Neural cell (in vitro differentiated cells): ENCODE measurements at regions not wholly inside any gene's neighbourhood (a gene's known extent, or its start where the extent isn't known, plus 50 kb on each side); places are given as distances from the start of the nearest gene placed in this dataset.

Experiments
- H2AFZ ChIP-seq: fragments of 200-600, 300-800 bp; sonication (generic), shearing (Covaris generic); 2 replicates; pipeline ENCODE4 v1.6.0; 2014; ENCODE audit warnings: low read depth, mild to moderate bottlenecking, antibody characterized with exemption, low read length, moderate library complexity
- H3F3A ChIP-seq: fragments of 200-600 bp; shearing (Covaris generic); 2 replicates; pipeline ENCODE4 v1.6.1; 2016; ENCODE audit warnings: mild to moderate bottlenecking, moderate library complexity, mixed read lengths, antibody characterized with exemption, low read length; ENCODE audit not compliant: insufficient read depth, poor library complexity, severe bottlenecking
- H3K27ac ChIP-seq: fragments of 200-600, 300-800 bp; sonication (generic), shearing (Covaris generic); 2 replicates; pipeline ENCODE4 v1.5.1; 2014; ENCODE audit warnings: mild to moderate bottlenecking, low read length, moderate library complexity
- H3K27me3 ChIP-seq: fragments of 300-800, 200-600 bp; sonication (generic), shearing (Covaris generic); 2 replicates; pipeline ENCODE4 v1.6.0; 2014; ENCODE audit warnings: mild to moderate bottlenecking, low read depth, low read length, moderate library complexity; ENCODE audit not compliant: insufficient read depth
- H3K36me3 ChIP-seq: fragments of 300-800, 200-600 bp; sonication (generic), shearing (Covaris generic); 2 replicates; pipeline ENCODE4 v1.5.1; 2014; ENCODE audit warnings: mild to moderate bottlenecking, antibody characterized with exemption, low read length, moderate library complexity; ENCODE audit not compliant: insufficient read depth
- H3K4me2 ChIP-seq: fragments of 300-800, 200-600 bp; sonication (generic), shearing (Covaris generic); 2 replicates; pipeline ENCODE4 v1.6.0; 2014; ENCODE audit warnings: mild to moderate bottlenecking, low read length
- H3K4me3 ChIP-seq: fragments of 300-800, 200-600 bp; sonication (generic), shearing (Covaris generic); 2 replicates; pipeline ENCODE4 v1.5.1; 2014; ENCODE audit warnings: mild to moderate bottlenecking, low read length, moderate library complexity
- H3K79me2 ChIP-seq: fragments of 200-600 bp; shearing (Covaris generic); replicated peaks from 2 replicates; pipeline ENCODE4 v1.6.0; 2014; ENCODE audit warnings: mild to moderate bottlenecking, low read length, moderate library complexity; ENCODE audit not compliant: insufficient read depth
- H3K9ac ChIP-seq: fragments of 300-800, 200-600 bp; sonication (generic), shearing (Covaris generic); 2 replicates; pipeline ENCODE4 v1.6.1; 2016; ENCODE audit warnings: mild to moderate bottlenecking, low read length, mixed read lengths
- H3K9me2 ChIP-seq: fragments of 200-600 bp; shearing (Covaris generic); 2 replicates; pipeline ENCODE4 v1.6.1; 2016; ENCODE audit warnings: mild to moderate bottlenecking, low read length, mixed read lengths; ENCODE audit not compliant: insufficient read depth
- H3K9me3 ChIP-seq: fragments of 200-600, 300-800 bp; sonication (generic), shearing (Covaris generic); 2 replicates; pipeline ENCODE4 v1.6.1; 2016; ENCODE audit warnings: mild to moderate bottlenecking, mixed run types, low read length, moderate library complexity, mixed read lengths
- H4K20me1 ChIP-seq: fragments of 200-600 bp; shearing (Covaris generic); 2 replicates; pipeline ENCODE4 v1.6.1; 2016; ENCODE audit warnings: mild to moderate bottlenecking, mixed run types; ENCODE audit not compliant: insufficient read depth
- CTCF ChIP-seq: fragments of 450-650 bp; IDR thresholded peaks from 2 replicates; pipeline ENCODE4 v1.5.1; 2014; ENCODE audit warnings: antibody characterized with exemption, mild to moderate bottlenecking, moderate library complexity; ENCODE audit not compliant: poor library complexity, severe bottlenecking
- EP300 ChIP-seq: fragments of 450-650 bp; conservative IDR thresholded peaks from 2 replicates; pipeline ENCODE4 v1.6.1; 2014; ENCODE audit warnings: antibody characterized with exemption, mild to moderate bottlenecking, moderate library complexity; ENCODE audit not compliant: poor library complexity, severe bottlenecking
- EZH2 ChIP-seq: fragments of 200-600, 300-800 bp; shearing (Covaris generic), sonication (generic); IDR thresholded peaks from 2 replicates; pipeline ENCODE4 v1.6.1; 2014; ENCODE audit warnings: antibody characterized with exemption, low read length, borderline replicate concordance, mild to moderate bottlenecking; ENCODE audit not compliant: insufficient read depth, poor library complexity, severe bottlenecking
- MXI1 ChIP-seq: fragments of 450-650 bp; conservative IDR thresholded peaks from 2 replicates; pipeline ENCODE4 v1.6.1; 2014; ENCODE audit warnings: antibody characterized with exemption, mild to moderate bottlenecking; ENCODE audit not compliant: poor library complexity, severe bottlenecking
- POLR2AphosphoS5 ChIP-seq: IDR thresholded peaks from 2 replicates; pipeline ENCODE4 v1.6.1; 2012
- RAD21 ChIP-seq: fragments of 450-650 bp; conservative IDR thresholded peaks from 2 replicates; pipeline ENCODE4 v1.6.1; 2014; ENCODE audit warnings: antibody characterized with exemption, mild to moderate bottlenecking, moderate library complexity
- SMC3 ChIP-seq: fragments of 450-650 bp; conservative IDR thresholded peaks from 2 replicates; pipeline ENCODE4 v1.6.1; 2014; ENCODE audit warnings: antibody characterized with exemption, mild to moderate bottlenecking, moderate library complexity; ENCODE audit not compliant: poor library complexity
- TAF1 ChIP-seq: IDR thresholded peaks from 2 replicates; pipeline ENCODE4 v1.6.1; 2012; ENCODE audit warnings: low read depth
- TF ChIP-seq, protein P1 (sequence below): IDR thresholded peaks from 2 replicates; pipeline ENCODE4 v1.6.1; 2012; ENCODE audit warnings: borderline replicate concordance

DNA sequence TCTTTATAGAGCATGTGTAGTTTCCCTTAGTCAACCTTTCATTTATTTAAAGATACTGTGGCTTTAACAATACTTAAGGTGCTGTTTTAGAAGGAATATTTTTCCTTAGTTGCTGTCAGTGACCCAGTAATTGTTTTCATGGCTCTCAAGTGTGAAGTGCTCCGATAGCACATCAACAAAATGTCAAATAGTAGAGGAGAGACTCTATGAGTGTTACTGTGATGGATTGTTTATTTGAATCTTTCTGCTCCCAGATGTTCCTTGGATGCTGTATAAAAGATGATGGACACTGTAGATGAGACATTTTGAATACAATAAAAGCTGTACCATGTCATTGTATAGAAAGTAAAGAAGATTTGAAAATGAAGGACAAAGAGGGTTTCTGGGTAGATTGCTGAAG is 1185.7 kb upstream of the C9orf72 start:
- Histone ChIP-seq H3K9me2 (no peaks in the 10 kb centered on the region), H3K36me3 (no peaks in the 10 kb centered on the region), H3K27me3 (no peaks in the 10 kb centered on the region), H3K9me3 (no peaks in the 10 kb centered on the region), H4K20me1 (no peaks in the 10 kb centered on the region), H2AFZ (no peak overlapping the region), H3K79me2 (no peaks in the 10 kb centered on the region), H3K4me2 (no peak overlapping the region), H3K4me3 (no peak overlapping the region), H3K9ac (no peak overlapping the region), H3K27ac (no peak overlapping the region), H3F3A (no peaks in the 10 kb centered on the region)
- no peak for TF ChIP-seq SMC3
- TF ChIP-seq TAF1: no peak
- TF ChIP-seq MXI1: no peak
- peak; percentile 85 for TF ChIP-seq EP300
- TF ChIP-seq, protein P1, sequence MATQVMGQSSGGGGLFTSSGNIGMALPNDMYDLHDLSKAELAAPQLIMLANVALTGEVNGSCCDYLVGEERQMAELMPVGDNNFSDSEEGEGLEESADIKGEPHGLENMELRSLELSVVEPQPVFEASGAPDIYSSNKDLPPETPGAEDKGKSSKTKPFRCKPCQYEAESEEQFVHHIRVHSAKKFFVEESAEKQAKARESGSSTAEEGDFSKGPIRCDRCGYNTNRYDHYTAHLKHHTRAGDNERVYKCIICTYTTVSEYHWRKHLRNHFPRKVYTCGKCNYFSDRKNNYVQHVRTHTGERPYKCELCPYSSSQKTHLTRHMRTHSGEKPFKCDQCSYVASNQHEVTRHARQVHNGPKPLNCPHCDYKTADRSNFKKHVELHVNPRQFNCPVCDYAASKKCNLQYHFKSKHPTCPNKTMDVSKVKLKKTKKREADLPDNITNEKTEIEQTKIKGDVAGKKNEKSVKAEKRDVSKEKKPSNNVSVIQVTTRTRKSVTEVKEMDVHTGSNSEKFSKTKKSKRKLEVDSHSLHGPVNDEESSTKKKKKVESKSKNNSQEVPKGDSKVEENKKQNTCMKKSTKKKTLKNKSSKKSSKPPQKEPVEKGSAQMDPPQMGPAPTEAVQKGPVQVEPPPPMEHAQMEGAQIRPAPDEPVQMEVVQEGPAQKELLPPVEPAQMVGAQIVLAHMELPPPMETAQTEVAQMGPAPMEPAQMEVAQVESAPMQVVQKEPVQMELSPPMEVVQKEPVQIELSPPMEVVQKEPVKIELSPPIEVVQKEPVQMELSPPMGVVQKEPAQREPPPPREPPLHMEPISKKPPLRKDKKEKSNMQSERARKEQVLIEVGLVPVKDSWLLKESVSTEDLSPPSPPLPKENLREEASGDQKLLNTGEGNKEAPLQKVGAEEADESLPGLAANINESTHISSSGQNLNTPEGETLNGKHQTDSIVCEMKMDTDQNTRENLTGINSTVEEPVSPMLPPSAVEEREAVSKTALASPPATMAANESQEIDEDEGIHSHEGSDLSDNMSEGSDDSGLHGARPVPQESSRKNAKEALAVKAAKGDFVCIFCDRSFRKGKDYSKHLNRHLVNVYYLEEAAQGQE: peak; percentile 80
- TF ChIP-seq POLR2AphosphoS5: peak; percentile 78
- TF ChIP-seq EZH2: no peak
- no peak for TF ChIP-seq RAD21
- TF ChIP-seq CTCF: no peak

- Histone ChIP-seq H3K36me3 (no peaks in the 10 kb centered on the region), H3K27ac (no peak overlapping the region), H3K79me2 (no peaks in the 10 kb centered on the region), H3K9ac (no peak overlapping the region), H3K4me2 (no peak overlapping the region), H3F3A (no peaks in the 10 kb centered on the region), H3K27me3 (no peaks in the 10 kb centered on the region), H4K20me1 (no peaks in the 10 kb centered on the region), H2AFZ (no peak overlapping the region), H3K9me3 (no peaks in the 10 kb centered on the region), H3K9me2 (no peaks in the 10 kb centered on the region), H3K4me3 (no peak overlapping the region)
- TF ChIP-seq, protein P1: no peak
- TF ChIP-seq SMC3 (no peak), TAF1 (no peak), POLR2AphosphoS5 (no peak), RAD21 (no peak), MXI1 (no peak), CTCF (no peak)
Observed at GRCh38 chr9:28762167-28762566, 1188.9 kb upstream of the C9orf72 start.
